GM12892 (cell line): ENCODE measurements at regions not wholly inside any gene's neighbourhood (a gene's known extent, or its start where the extent isn't known, plus 50 kb on each side); places are given as distances from the start of the nearest gene placed in this dataset.
"Not testable (repeated sequence)": the region's sequence is repeated elsewhere in the genome, so short reads cannot be mapped to it uniquely, and the experiment has no call there.

ENCODE experiments used
- DNase-seq: peaks from one replicate; pipeline ENCODE4 v3.0.0; 2011; ENCODE audit not compliant: insufficient read length
- FAIRE-seq: peaks from 2 replicates; lab custom pipeline; 2011; peaks lifted over from hg19 to GRCh38; lab: Jason Lieb, UNC
- POLR2A ChIP-seq: IDR thresholded peaks from 2 replicates; pipeline ENCODE4 v1.6.1; 2011; ENCODE audit warnings: low read depth, low read length, control low read depth
- POLR2AphosphoS5 ChIP-seq: IDR thresholded peaks from 2 replicates; pipeline ENCODE4 v1.6.1; 2011; ENCODE audit warnings: low read depth, low read length, control low read depth
- TAF1 ChIP-seq: IDR thresholded peaks from 2 replicates; pipeline ENCODE4 v1.6.1; 2011; ENCODE audit warnings: low read depth, mild to moderate bottlenecking, control low read depth, low read length, borderline replicate concordance

DNA sequence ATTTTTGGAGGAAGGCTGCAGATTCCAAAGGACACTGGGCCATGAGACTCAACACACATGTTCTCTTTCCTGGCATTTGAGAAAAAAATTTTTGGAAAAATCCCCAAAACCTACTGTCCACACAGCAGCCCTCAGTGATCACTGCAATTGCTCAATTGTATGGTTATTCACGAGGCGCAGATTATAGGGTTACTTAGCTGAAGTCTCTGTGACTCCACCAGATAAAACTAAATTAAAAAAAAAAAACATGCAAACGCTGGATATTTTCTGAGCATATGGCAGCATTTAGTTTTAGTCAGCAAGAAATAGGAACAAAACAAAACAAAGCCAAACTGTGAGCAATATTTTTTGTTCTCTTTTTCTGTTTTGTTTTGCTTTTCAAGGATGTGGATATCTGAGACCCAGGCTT, 83.8 kb upstream of the FAM20A start:
- DNase-seq, result no peak
- FAIRE-seq, result no peak
- TF ChIP-seq POLR2AphosphoS5 (no peak), POLR2A (no peak), TAF1 (no peak)

DNA sequence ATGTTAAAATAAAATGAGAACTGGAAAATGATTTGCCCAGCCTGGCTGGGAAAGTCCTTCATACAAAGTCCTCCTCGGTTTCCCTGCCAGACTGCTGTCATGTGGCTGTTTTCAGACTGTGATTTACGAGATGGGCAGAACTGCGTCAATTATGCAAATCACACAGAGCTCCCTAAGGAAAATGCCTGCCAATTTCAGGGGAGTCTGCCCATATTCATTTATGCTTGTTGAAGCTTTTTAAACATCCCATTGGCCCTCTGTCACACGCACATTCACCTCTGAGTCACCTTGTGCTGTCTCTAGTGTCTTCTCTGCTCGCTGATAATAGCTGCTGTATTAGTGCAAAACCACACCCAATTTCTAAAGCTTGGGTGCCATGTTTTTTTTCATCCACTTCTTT, 81.7 kb upstream of the FAM20A start:
- no peak for FAIRE-seq
- DNase-seq, result no peak
- TF ChIP-seq POLR2AphosphoS5 (no peak), TAF1 (no peak), POLR2A (no peak)

DNA sequence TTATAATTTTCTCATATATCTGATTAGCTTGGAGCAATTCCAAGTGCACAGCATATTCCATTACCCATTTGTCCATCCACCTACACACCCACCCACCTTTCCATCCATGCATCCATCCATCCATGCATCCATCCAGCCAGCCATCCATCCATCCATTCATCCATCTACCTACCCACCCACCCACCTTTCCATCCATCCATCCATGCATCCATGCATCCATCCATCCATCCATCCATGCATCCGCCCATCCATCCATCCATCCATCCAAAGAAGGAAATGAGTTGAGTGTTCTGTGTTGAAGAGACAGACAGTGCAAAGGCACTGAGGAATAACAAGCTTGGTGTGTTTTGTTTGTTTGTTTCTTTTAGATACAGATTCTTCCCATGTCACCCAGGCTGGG, 78.7 kb upstream of the FAM20A start:
- TF ChIP-seq TAF1, result no peak
- TF ChIP-seq POLR2A, result no peak
- TF ChIP-seq POLR2AphosphoS5, result no peak
- DNase-seq, result no peak
- FAIRE-seq, result no peak

DNA sequence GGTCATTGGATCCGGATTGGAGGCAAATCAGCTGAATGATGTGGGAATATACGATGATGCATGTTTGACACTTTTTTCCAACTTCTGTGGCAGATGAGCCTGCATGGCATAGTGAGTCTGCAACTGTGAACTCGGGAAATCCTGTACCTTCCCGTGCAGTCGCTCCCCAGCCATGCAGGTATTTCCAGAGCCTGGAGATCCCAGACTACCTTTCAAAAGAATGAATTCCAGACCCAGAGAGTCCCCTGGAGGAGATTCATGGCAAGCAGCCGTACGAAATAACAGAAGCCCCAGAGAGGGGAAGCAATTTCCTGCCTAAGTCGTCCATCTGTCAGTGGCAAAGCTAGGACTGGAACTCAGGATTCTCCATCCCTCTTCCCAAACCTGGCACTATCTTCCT, 75.7 kb upstream of the FAM20A start:
- FAIRE-seq (no peak), DNase-seq (no peak)
- no peak for TF ChIP-seq POLR2A
- no peak for TF ChIP-seq POLR2AphosphoS5
- no peak for TF ChIP-seq TAF1

DNA sequence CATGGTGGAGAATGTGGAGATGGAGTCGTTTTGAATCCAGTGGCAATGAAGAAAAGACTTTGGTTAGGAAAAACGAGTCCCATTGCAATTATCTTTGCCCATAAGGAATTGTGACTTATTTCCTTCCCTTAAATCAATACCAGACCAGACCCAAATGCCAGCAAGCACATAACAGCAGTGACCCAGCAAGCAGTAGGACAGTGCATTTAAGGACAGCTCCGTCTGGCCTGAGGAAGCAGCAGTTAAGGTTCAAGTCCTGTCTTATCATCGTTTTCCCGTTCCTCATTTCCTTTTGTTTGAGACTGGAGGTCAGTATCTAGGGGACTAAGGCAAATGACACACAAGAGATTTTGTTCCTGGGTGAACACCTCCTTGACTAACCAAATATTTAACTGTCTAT, 74.6 kb upstream of the FAM20A start:
- FAIRE-seq, result no peak
- TF ChIP-seq POLR2A (no peak), TAF1 (no peak), POLR2AphosphoS5 (no peak)

DNA sequence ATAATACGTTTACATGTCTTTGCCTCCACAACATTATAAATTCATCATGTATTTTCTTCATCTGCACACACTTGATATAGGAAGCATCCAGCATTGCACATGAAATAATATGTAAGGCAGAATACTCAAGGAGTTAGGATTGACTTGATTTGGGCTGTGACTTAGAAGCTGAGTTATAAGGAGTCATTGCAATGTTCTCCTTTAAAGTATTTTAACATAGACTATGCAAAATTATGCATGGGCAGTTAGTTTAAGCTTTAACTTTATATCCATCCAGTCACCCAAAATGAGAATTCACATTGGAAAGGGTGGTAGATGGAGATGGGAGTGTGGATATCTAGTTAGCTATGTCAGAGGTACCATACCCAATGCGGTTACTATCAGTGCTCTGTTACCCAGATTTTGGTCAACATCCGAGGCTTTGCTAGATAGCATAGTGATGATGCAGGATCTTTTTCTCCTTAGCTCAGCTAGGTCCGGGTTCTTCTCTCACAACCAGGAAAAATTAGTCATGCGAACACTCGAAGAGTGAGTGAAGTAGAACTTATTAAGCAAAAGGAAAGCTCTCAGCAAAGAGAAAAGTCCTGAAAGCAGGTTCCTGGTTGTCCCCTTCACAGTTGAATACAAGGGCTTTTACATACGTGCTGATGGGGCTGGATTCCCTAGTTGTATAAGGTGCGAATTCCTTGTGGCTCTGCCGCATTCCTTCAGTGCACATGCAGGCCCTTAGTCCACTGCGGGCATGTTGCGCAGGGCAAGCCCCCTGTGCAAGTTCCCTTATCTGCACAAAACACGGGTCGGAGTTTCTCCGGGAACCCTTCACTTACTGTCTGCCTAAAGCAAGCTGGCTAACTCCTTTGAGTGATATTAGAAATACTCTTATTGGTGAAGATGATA, 73.1 kb upstream of the FAM20A start:
- FAIRE-seq, result no peak
- DNase-seq, result no peak
- TF ChIP-seq POLR2AphosphoS5, result no peak
- TF ChIP-seq POLR2A, result no peak
- no peak for TF ChIP-seq TAF1

More for the DNA sequence above, 74.6 kb upstream of the FAM20A start:
- DNase-seq, result no peak

DNA sequence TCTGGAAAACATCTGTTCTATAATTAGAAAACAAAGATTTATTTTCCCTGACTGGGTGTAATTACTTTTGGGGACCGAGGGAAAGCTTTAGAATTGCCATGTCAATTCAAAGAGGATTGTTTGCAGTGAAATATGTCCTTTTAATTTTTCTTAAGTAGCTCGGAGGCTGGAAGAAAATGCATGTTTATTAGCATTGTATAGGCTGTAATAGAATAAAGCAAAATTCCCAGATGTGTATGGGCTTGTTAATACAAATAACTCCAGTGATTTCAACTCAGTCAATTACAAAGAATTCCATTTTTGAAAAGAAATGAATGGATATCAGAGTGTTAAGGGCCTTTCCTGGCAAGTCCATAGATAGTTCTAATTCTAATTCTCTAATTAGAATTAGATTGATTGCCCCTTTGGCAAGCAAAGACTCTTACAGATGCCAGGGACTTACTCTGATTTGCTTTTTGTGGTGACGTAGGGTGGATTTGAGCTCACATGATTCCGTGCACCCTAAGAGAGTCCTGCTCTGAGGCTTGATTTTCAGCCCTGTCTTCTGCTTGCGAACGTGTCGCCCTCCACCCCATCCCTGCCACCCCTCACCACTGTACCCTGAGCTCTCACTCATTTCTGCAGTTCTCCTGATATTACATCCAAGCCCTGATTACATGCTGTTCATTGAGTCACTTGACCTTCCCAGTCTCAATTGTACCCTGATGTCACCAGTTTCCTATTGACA, 70.0 kb upstream of the FAM20A start:
- no peak for TF ChIP-seq POLR2A
- TF ChIP-seq TAF1, result no peak
- TF ChIP-seq POLR2AphosphoS5, result no peak
- FAIRE-seq (no peak), DNase-seq (no peak)

DNA sequence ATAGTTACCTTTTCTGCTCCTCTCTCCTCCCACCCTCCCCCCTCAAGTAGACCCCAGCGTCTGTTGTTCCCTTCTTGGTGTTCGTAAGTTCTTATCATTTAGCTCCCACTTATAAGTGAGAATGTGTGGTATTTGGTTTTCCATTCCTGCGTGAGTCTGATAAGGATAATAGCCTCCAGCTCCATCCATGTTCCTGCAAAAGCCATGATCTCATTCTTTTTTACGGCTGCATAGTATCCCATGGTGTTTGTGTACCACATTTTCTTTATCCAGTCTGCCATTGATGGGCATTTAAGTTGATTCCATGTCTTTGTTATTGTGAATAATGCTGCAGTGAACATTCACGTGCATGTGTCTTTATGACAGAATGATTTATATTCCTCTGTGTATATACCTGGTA, 65.3 kb upstream of the FAM20A start:
- not testable (repeated sequence) for FAIRE-seq, DNase-seq

DNA sequence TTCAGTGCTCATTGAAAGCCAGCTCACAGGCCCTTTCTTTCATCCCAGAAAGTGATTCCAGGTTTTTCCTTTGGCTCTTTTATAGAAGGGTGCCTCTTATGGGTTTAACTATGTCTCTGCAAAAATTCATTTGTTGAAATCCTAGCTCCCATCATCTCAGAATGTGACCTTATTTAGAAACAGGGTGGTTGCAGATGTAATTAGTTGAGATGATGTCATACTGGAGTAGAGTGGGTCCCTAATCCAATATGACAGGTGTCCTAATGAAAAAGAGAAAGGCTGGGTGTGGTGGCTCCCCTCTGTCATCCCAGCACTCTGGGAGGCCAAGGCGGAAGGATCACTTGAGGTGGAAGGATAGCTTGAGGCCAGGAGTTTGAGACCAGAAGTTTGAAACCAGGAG, 64.2 kb upstream of the FAM20A start:
- no peak for FAIRE-seq
- TF ChIP-seq POLR2AphosphoS5, result no peak
- TF ChIP-seq TAF1, result no peak
- no peak for TF ChIP-seq POLR2A
- DNase-seq, result no peak

DNA sequence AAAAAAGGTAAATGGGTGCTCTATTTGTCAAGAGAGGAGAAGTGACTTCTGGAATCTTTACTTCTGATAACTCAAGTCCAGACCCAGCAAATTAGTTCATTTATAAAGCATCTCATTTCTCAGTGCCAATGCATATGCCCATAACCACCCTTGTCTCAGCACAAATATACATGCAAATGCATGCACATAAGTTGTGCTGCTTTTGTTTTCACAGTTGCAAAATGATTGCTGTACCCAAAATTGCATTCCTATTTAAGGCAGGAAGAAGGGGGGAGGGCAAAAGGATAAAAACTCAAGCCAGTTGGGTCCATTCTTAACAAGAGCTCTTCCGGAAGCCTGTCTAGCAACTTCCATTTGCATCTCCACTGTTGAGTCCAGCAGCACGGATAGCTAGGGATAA, 61.3 kb upstream of the FAM20A start:
- DNase-seq, result no peak
- FAIRE-seq, result no peak
- TF ChIP-seq TAF1, result no peak
- no peak for TF ChIP-seq POLR2A
- TF ChIP-seq POLR2AphosphoS5, result no peak

DNA sequence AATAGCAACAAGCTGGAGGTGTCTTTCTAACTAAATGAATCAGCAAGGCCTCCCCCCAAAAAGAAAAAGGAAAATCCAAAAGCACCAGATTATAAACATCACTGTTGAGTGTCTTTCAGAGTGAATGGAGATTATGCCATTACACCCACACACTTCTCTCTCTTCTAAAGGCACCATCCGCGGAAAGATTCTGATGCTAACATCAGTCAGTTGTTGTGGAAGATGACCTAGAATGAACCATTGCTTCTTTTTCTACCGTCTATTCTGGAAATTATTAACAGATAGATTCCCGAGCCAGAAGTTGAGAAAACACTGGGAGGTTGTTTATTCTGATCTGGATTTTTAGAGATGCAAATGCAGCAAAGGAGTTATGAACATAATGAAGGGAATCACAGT, 60.9 kb upstream of the FAM20A start:
- DNase-seq (no peak), FAIRE-seq (no peak)
- TF ChIP-seq TAF1 (no peak), POLR2A (no peak), POLR2AphosphoS5 (no peak)

DNA sequence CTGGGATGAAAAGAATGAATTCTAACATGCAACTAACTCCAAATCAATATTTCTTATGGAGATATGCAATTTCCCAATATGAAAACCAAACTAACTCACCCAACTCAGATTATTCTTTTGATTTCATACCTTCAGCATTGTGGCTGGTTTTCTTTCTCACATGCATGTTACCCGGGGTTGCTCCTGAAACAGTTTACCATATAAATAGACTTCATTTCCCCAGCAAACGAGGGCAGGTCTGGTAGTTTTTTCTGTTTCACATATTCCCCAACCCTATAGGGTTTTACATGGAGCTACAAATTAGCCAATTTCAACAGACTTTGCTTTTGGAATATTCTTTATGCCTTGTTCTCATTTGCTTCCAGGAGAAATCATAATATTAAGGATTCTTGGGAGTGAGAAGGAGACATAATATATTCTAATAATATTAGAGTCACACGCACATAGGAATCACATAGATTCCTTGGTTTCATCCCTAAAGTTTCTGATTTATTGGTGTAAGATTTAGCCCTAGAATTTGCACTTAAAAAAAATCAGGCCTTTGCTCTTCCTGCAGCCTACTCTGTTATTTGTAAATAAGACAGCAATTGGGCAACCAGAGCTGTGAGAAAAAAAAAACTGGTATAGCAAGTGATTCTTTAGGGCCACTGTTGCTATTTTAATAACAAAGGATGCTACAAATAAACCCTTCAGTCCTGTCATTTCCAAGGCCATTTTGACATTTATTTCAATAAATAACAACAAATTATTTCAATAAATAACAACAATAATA, 60.3 kb upstream of the FAM20A start:
- no peak for DNase-seq
- TF ChIP-seq POLR2A (no peak), TAF1 (no peak), POLR2AphosphoS5 (no peak)
- no peak for FAIRE-seq
